Fibroblast of upper back skin (primary cell): ENCODE measurements at regions not wholly inside any gene's neighbourhood (a gene's known extent, or its start where the extent isn't known, plus 50 kb on each side); places are given as distances from the start of the nearest gene placed in this dataset.
"Not testable (repeated sequence)": the region's sequence is repeated elsewhere in the genome, so short reads cannot be mapped to it uniquely, and the experiment has no call there.

Experiments
- DNase-seq: peaks from one replicate; pipeline ENCODE4 v3.0.0-alpha.2; 2013

DNA sequence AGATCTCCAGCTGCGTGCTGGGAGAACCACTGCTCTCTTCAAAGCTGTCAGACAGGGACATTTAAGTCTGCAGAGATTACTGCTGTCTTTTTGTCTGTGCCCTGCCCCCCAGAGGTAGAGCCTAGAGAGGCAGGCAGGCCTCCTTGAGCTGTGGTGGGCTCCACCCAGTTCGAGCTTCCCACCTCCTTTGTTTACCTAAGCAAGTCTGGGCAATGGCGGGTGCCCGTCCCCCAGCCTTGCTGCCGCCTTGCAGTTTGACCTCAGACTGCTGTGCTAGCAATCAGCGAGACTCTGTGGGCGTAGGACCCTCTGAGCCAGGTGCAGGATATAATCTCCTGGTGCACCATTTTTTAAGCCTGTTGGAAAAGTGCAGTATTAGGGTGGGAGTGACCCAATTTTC is 128.6 kb downstream of the ACTR3 start:
- DNase-seq, result not testable (repeated sequence)

DNA sequence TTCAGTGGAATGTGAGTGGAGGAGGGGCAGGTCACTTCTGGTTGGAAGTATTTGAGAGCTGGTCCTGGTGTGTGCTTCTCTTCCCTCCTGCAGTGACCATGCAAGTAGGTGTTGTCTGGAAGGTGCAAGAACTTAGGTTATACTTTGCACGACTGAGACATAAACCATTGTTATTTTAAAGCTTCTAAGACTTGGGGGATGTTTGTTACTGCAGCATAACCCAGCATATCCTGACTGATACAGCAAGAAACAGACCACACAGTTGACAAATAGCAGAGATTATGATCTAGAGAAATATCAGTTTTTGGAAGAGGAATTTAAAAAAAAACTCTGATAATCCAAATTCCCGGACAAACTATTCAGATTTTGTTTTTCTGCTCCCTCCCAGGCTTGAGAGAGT is 130.8 kb downstream of the ACTR3 start:
- no peak for DNase-seq

- peak; percentile 81 for DNase-seq
These were observed 132.6 kb downstream of the ACTR3 start for GRCh38 chr2:114022360-114023085.

GRCh38 chr2:114024326-114024725 is 134.4 kb downstream of the ACTR3 start:
- no peak for DNase-seq

- DNase-seq, result no peak
These were observed 135.1 kb downstream of the ACTR3 start for GRCh38 chr2:114025030-114025429.

GRCh38 chr2:114027437-114027836 is 137.5 kb downstream of the ACTR3 start:
- DNase-seq, result no peak

- no peak for DNase-seq
These were observed 142.0 kb downstream of the ACTR3 start for GRCh38 chr2:114031605-114032505.

- DNase-seq, result no peak
These were observed 142.8 kb downstream of the ACTR3 start for GRCh38 chr2:114032705-114033104.

GRCh38 chr2:114034742-114035141 is 144.9 kb downstream of the ACTR3 start:
- DNase-seq, result no peak

GRCh38 chr2:114038710-114039109 is 148.8 kb downstream of the ACTR3 start:
- no peak for DNase-seq

- DNase-seq, result no peak
These were observed 149.8 kb downstream of the ACTR3 start for GRCh38 chr2:114039677-114040076.

- no peak for DNase-seq
These were observed 150.9 kb downstream of the ACTR3 start for GRCh38 chr2:114040826-114041225.

DNA sequence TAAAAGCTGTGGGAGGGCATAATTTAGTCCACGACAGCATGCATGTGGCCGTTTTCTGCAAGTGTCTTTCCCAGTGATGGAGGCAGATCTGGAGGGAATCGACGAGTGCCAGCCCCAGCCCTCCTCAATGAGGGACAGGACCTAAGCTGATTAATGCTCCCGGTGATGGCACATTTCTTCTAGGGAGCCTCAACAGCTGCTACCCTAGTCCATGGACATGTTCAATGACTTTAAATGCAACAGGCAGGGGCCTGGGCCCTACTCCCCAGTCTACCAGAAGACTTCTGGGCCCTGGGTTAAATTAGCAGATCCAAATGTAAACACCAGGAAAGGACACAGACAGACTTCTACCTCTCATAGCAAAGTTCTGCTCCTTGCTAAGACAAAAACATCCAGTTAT is 155.1 kb downstream of the ACTR3 start:
- DNase-seq, result no peak

- DNase-seq, result no peak
These were observed 156.5 kb downstream of the ACTR3 start for GRCh38 chr2:114046373-114046772.

- no peak for DNase-seq
These were observed 157.1 kb downstream of the ACTR3 start for GRCh38 chr2:114046866-114047435.

DNA sequence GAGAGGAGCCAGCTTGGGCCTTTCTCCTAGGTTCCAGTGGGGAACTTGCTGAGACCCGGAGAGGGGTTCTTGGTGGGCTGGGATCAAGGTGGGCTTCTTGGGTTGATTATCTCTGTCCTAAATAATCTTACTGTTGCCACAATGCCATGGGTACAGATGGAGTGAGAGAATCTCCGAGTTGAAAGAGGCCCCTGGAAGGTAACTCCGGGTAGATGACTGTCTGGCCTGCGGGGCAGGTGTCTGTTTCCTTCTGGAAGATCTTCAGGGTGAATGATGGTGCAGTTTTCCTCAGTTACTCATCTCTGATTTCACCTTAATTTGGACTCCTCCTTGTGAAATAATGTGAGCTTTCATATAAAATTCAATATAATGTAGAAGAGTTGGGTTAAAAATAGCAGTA is 159.4 kb downstream of the ACTR3 start:
- no peak for DNase-seq

- peak; percentile 1 for DNase-seq
These were observed 159.9 kb downstream of the ACTR3 start for GRCh38 chr2:114049826-114050225.

- DNase-seq, result no peak
These were observed 166.6 kb downstream of the ACTR3 start for GRCh38 chr2:114056294-114057143.

- DNase-seq, result no peak
These were observed 167.7 kb downstream of the ACTR3 start for GRCh38 chr2:114057638-114058037.

- no peak for DNase-seq
These were observed 171.7 kb downstream of the ACTR3 start for GRCh38 chr2:114061566-114062098.

- no peak for DNase-seq
These were observed 173.5 kb downstream of the ACTR3 start for GRCh38 chr2:114063346-114063745.

GRCh38 chr2:114065731-114066130 is 175.8 kb downstream of the ACTR3 start:
- DNase-seq, result no peak
